Thyroid gland (tissue), 4 donors: ENCODE measurements at regions not wholly inside any gene's neighbourhood (a gene's known extent, or its start where the extent isn't known, plus 50 kb on each side); places are given as distances from the start of the nearest gene placed in this dataset.
"Not testable (repeated sequence)": the region's sequence is repeated elsewhere in the genome, so short reads cannot be mapped to it uniquely, and the experiment has no call there.

Experiments
- DNase-seq, 2 donors: peaks; one replicate each; pipeline ENCODE4 v3.0.0-alpha.2; 2019
- H3K27ac ChIP-seq, 3 donors: fragments of 200-600 bp; sonication (generic); 1 replicate in 2 of 3; 2 replicates in 1 of 3; pipeline ENCODE4 v1.5.1; 2016 to 2019; ENCODE audit warnings: mild to moderate bottlenecking in 1 of 3, moderate library complexity in 1 of 3
- H3K27me3 ChIP-seq: fragments of 200-600 bp; sonication (generic); one replicate; pipeline ENCODE4 v1.5.1; 2019
- H3K36me3 ChIP-seq, 2 donors: fragments of 200-600 bp; sonication (generic); one replicate each; pipeline ENCODE4 v1.5.1; 2016 to 2019
- H3K4me1 ChIP-seq, 2 donors: fragments of 200-600 bp; sonication (generic); one replicate each; pipeline ENCODE4 v1.5.1; 2017 to 2019
- H3K4me3 ChIP-seq, 3 donors: fragments of 200-600 bp; sonication (generic); replicated peaks in 1 of 3; 1 replicate in 2 of 3; 2 replicates in 1 of 3; pipeline ENCODE4 v1.5.1; 2016; ENCODE audit warnings: mild to moderate bottlenecking in 1 of 3
- H3K9me3 ChIP-seq: fragments of 200-600 bp; sonication (generic); one replicate; pipeline ENCODE4 v1.5.1; 2017
- POLR2A ChIP-seq, 2 donors: fragments of 450-650 bp; IDR thresholded peaks; one replicate each; pipeline ENCODE4 v1.6.1; 2017; ENCODE audit warnings: antibody characterized with exemption in 2 of 2, mild to moderate bottlenecking in 2 of 2, moderate library complexity in 1 of 2
- WGBS, 2 donors: methylation state at CpG; one replicate each; pipeline ENCODE4 v1.1.5; 2017; 5-methylcytosine and 5-hydroxymethylcytosine counted together
- intact Hi-C: fragments of 100-400 bp; cut with DNase I; formaldehyde crosslinking; loops from one replicate; pipeline ENCODE4 v1.15.1; 2023
- TF ChIP-seq, protein P1 (sequence below), 6 experiments: fragments of 200-600 bp in 3 of 6; fragments of 450-650 bp in 3 of 6; sonication (generic) in 3 of 6; IDR thresholded peaks; one replicate each; pipeline ENCODE4 v1.5.1; 2016 to 2019; ENCODE audit warnings: antibody characterized with exemption in 6 of 6, mild to moderate bottlenecking in 2 of 6, inconsistent platforms in 1 of 6, moderate library complexity in 1 of 6

DNA sequence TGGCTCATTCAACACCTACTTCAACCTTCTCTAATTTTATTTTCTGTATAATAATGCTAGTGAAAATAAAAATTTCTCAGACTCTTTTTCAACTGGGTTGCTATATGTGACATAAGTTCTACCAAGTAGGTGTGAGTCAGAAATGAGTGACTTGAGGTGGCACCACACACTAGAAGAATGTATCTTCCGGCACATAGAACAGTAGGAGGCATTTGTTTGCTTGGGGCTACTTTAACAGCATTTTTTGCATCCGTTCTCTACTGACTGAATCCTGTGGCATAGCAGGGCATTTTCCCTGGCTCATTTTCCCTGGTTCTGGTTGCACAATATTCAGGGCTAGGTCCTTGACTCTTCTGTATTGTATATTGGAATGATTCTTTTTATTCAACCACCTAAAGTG lies 194.0 kb upstream of the SLC16A7 start:
- no peak overlapping the region for H3K27ac ChIP-seq
- no peak overlapping the region for H3K4me3 ChIP-seq
- H3K36me3 ChIP-seq = no peaks in the 10 kb centered on the region
- intact Hi-C loops = loop anchor here (10.0 kb wide), 1 partner anchor 393 kb away; no protein-coding TSS in a partner anchor
- H3K4me1 ChIP-seq = no peaks in the 10 kb centered on the region
- H3K27me3 ChIP-seq = no peaks in the 10 kb centered on the region
- H3K9me3 ChIP-seq = no peaks in the 10 kb centered on the region
- WGBS, 2 donors = 87 to 89% methylated on average over 2 of the region's 2 CpGs
- no peak for DNase-seq
- TF ChIP-seq POLR2A (IDR thresholded peaks at IDR 0.05) = no peak
- TF ChIP-seq, protein P1, sequence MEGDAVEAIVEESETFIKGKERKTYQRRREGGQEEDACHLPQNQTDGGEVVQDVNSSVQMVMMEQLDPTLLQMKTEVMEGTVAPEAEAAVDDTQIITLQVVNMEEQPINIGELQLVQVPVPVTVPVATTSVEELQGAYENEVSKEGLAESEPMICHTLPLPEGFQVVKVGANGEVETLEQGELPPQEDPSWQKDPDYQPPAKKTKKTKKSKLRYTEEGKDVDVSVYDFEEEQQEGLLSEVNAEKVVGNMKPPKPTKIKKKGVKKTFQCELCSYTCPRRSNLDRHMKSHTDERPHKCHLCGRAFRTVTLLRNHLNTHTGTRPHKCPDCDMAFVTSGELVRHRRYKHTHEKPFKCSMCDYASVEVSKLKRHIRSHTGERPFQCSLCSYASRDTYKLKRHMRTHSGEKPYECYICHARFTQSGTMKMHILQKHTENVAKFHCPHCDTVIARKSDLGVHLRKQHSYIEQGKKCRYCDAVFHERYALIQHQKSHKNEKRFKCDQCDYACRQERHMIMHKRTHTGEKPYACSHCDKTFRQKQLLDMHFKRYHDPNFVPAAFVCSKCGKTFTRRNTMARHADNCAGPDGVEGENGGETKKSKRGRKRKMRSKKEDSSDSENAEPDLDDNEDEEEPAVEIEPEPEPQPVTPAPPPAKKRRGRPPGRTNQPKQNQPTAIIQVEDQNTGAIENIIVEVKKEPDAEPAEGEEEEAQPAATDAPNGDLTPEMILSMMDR (IDR thresholded peaks at IDR 0.05) = no peak

DNA sequence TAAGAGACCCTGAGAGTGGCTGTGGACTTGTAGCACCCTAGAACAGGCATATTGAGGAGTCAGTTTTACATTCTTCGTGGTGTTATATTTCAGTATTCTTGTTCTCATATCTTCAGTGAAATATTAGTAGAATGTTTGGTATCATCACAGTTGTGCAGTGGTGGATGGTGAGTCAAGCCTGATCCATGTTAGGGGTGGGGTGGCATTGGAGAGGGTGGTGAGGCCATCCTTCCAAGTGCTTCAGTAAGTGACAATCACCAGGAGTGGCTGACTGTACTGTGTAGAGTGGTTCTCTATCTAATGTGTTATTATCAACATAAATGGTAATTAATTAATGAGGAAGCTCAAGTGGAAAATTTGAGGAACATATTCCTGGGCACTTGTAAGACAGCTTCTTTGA lies 197.7 kb upstream of the SLC16A7 start:
- Histone ChIP-seq H3K27ac (no peak overlapping the region), H3K4me3 (no peak overlapping the region), H3K27me3 (no peaks in the 10 kb centered on the region), H3K36me3 (no peaks in the 10 kb centered on the region), H3K9me3 (no peaks in the 10 kb centered on the region), H3K4me1 (no peaks in the 10 kb centered on the region)
- WGBS, 2 donors = 86 to 100% methylated on average over 1 of the region's 1 CpG
- TF ChIP-seq POLR2A (IDR thresholded peaks at IDR 0.05) = no peak
- TF ChIP-seq, protein P1 (IDR thresholded peaks at IDR 0.05) = no peak
- intact Hi-C loops = no loop called here
- no peak for DNase-seq

DNA sequence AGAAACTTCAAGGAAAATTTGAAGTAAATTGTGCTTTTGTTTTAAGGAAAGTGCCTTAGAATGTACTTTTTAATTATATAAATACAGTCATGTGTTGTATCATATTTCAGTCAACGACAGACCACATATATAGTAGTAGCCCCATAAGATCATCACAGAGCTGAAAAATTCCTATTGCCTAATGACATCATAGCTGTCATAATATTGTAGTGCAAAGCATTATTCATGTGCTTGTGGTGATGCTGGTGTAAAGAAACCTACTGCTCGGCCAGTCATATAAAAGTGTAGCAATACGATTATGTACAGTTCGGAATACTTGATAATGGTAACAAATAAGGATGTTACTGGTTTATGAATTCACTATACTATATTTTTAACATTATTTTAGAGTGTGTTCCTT lies 198.9 kb upstream of the SLC16A7 start:
- TF ChIP-seq, protein P1 (IDR thresholded peaks at IDR 0.05) = no peak
- TF ChIP-seq POLR2A (IDR thresholded peaks at IDR 0.05) = no peak
- DNase-seq = no peak
- H3K4me3 ChIP-seq = no peak overlapping the region
- intact Hi-C loops = no loop called here
- H3K9me3 ChIP-seq = no peaks in the 10 kb centered on the region
- no peak overlapping the region for H3K27ac ChIP-seq
- no peaks in the 10 kb centered on the region for H3K36me3 ChIP-seq
- no peaks in the 10 kb centered on the region for H3K4me1 ChIP-seq
- 81 to 86% methylated on average over 4 of the region's 4 CpGs for WGBS, 2 donors
- H3K27me3 ChIP-seq = no peaks in the 10 kb centered on the region

DNA sequence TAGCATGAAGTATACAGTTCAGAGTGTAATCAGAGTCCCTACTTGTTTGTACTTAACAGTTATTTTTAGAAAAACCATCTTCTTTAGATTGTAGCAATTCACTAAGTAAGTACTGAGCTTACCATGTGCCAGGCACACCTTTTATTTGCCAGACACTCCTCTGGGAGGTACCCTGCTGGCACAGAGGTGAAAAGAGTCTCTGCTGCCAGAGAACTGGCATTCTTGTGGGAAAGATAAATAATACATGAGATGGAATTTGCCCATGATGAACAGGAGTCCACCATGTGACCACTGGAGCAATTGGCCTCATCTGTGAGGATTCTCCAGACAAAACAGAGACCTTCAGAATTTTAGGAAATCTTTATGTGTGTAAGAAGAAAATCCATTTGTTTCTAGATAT lies 199.3 kb upstream of the SLC16A7 start:
- H3K27ac ChIP-seq = no peak overlapping the region
- intact Hi-C loops = no loop called here

DNA sequence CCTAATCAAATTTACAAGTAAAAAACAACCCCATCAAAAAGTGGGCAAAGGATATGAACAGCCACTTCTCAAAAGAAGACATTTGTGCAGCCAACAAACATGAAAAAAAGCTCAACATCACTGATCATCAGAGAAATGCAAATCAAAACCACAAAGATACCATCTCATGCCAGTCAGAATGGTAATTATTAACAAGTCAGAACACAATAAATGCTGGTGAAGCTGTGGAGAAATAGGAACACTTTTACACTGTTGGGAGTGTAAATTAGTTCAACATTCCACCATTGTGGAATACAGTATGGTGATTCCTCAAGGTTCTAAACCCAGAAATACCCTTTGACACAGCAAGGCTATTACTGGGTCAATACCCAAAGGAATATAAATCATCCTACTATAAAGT lies 200.5 kb upstream of the SLC16A7 start:
- H3K4me3 ChIP-seq, intact Hi-C loops, H3K27me3 ChIP-seq, H3K9me3 ChIP-seq, H3K4me1 ChIP-seq, DNase-seq, H3K36me3 ChIP-seq, H3K27ac ChIP-seq: not testable (repeated sequence)

More for the DNA sequence above, 199.3 kb upstream of the SLC16A7 start:
- H3K36me3 ChIP-seq = no peaks in the 10 kb centered on the region
- H3K4me1 ChIP-seq = no peaks in the 10 kb centered on the region
- no peak for DNase-seq
- H3K27me3 ChIP-seq = no peaks in the 10 kb centered on the region
- TF ChIP-seq, protein P1 (IDR thresholded peaks at IDR 0.05) = no peak
- TF ChIP-seq POLR2A (IDR thresholded peaks at IDR 0.05) = no peak
- H3K4me3 ChIP-seq = no peak overlapping the region
- no peaks in the 10 kb centered on the region for H3K9me3 ChIP-seq

DNA sequence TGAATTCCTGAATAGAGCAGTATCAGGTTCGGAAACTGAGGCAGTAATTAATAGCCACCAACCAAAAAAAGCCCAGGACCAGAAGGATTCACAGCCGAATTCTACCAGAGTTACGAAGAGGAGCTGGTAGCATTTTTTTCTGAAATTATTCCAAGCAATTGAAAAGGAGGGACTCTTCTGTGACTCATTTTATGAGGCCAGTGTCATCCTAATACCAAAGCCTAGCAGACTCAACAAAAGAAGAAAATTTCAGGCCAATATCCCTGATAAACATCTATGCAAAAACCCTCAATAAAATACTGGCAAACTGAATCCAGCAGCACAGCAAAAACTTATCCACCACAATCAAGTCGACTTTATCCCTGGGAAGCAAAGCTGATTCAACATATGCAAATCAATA lies 202.3 kb upstream of the SLC16A7 start:
- Histone ChIP-seq H3K4me3 (no peak overlapping the region), H3K27ac (no peak overlapping the region), H3K36me3 (no peaks in the 10 kb centered on the region), H3K27me3 (no peaks in the 10 kb centered on the region), H3K4me1 (no peaks in the 10 kb centered on the region), H3K9me3 (no peaks in the 10 kb centered on the region)
- 88 to 94% methylated on average over 4 of the region's 4 CpGs for WGBS, 2 donors
- TF ChIP-seq POLR2A (IDR thresholded peaks at IDR 0.05) = no peak
- TF ChIP-seq, protein P1 (IDR thresholded peaks at IDR 0.05) = no peak
- no peak for DNase-seq
- intact Hi-C loops = no loop called here
